GM11168 (cell line): ENCODE measurements at regions not wholly inside any gene's neighbourhood (a gene's known extent, or its start where the extent isn't known, plus 50 kb on each side); places are given as distances from the start of the nearest gene placed in this dataset.
"Not testable (repeated sequence)": the region's sequence is repeated elsewhere in the genome, so short reads cannot be mapped to it uniquely, and the experiment has no call there.

Source experiments
- in situ Hi-C: fragments of 300-500 bp; cut with MboI; formaldehyde crosslinking; loops from one replicate; pipeline ENCODE4 v1.12.0; 2022; ENCODE audit warnings: low sequenced_read_pairs; ENCODE audit not compliant: unreplicated experiment

DNA sequence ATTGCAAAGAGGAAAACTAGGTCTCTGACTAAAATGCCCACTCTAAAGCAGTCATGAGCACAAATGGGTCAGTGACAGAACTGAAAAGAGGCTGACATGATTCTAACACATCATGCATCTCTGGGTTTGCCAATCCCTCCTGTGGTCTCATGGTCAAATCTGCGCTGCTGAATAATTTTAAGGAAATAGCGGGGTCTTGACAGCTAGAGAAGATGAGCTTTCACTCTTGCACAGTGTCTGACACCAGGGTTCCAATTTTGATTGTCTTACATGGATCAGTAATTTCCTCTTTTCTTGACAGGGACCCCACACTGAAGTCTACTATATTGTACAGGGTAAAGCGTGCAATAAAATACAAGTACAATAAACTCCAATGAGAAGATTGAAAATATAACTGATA, 236.8 kb upstream of the CNR1 start:
- in situ Hi-C loops: no loop called here

DNA sequence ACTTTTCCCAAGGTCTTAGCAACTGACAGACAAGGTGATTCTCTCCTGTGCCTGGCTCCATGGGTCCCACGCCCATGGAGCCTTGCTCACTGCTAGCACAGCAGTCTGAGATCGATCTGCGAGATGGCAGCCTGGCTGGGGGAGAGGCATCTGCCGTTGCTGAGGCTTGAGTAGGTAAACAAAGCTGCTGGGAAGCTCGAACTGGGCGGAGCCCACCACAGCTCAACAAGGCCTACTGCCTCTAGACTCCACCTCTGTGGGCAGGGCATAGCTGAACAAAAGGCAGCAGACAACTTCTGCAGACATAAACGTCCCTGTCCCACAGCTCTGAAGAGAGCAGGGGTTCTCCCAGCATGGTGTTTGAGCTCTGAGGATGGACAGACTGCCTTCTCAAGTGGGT, 224.9 kb upstream of the CNR1 start:
- in situ Hi-C loops: not testable (repeated sequence)

DNA sequence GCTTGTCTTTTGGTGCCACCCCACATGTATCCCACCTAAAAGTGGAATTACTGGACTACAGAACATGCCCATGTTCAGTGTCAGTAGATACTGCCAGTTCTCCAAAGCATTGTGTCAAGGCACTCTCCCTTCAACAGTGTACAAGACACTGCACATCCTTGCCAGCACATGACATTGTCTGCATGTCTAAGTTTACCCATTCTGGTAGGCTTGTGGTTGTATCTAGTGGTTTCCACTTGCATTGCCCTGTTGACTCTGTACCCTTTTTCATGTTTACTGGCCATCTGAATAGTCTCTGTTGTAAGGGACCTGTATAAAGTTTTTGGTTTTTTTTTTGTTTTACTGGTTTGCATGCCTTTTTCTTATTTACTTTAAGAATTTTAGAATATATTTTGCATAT, 222.4 kb upstream of the CNR1 start:
- in situ Hi-C loops: no loop called here

DNA sequence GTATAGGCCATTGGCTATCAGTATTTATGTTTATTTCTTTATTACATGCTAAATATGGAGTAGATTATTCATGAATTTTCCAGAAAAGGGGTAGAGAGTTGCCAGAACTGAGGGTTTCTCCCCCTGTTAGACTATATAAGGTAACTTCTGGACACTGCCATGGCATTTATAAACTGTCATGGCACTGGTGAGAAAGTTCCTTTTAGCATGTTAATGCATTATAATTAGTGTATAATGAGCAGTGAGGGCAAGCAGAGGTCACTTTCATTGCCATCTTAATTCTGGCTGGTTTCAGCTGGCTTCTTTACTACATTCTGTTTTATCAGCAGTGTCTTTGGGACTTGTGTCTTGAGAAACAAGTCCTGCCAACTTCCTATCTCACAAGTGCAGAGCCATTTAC, 220.0 kb upstream of the CNR1 start:
- in situ Hi-C loops: no loop called here

DNA sequence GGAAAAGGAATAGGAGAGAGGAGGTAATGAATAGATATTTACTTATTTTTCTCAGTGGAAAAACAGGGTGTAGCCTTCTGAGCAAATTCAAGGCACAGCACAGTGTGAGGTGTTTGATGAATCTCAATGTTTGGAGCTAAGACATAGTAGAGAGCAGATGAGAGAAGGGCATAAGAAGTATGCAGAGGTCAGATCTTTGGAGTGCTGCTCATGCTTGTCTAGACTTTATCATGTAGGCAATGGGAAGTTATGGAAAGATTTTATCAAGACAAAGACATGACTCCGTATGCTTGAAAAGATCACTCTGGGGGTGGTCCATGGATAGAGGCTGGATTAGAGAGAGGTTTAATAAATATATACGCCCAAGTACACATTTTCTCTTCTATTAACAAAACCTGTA, 217.0 kb upstream of the CNR1 start:
- in situ Hi-C loops: no loop called here

DNA sequence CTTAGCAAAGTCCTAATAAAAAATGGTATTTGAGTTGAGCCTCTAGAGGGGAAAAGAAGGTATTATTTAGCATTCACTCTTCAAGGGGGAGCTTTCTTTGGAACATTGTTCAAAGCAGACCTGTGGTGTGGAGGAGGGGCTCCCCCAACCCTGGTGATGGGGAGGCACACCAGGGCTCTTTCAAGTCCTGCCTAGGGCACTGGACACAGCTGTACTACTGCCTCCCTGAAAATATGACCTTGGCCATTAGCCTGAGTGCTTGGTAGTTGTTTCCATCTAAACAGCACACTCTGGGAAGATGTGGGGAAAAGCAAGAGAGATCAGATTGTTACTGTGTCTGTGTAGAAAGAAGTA, 215.1 kb upstream of the CNR1 start:
- in situ Hi-C loops: no loop called here

DNA sequence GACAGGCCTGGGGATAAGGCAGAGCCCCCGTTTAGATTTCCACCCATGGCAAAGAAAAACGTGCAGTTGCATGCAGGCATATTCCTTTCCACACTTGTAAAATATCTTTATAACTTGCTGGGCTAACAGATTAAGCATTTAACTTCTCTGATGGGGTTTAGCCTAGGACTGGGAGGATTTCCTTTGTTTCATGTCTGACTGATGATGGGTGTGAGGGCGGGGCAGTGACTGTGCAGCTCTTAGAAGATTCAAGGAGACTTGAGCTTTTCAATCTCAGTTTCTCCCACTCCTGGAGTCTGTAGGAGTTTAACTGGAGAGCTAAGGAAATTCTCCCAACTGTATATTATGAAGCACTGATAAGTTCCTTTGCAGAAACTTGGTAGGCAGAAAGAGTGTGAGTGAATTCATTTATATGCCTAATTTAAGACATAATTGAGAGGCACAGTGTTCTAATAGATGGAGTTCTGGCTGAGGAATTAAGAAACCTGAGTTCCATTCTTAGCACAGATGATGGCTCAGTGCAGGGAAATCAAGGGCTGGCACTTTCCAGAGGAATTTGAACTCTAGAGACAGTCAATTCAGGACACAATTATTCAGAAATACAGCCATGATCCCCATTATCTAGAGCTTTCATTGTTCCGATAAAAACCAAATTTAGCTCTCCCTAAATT, 214.6 kb upstream of the CNR1 start:
- in situ Hi-C loops: no loop called here

DNA sequence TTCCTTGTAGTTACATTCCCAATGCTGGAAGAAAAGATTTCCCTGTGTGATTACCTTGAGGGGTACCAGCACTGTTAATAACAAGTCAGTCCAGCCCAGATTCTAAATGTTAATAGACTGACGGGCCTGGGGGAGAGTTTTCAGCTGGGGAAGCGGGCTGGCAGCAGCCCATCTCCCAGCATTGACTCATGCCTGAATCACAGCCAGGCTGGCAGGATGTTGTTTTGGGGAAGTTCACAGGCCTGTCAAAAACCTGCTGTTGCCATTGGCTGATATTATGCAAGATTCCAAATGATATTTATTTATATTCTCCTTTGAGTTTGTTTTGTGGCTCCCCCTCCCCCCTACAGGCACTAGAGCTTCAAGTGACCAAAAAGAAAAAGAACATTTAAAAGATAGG, 213.9 kb upstream of the CNR1 start:
- in situ Hi-C loops: no loop called here

DNA sequence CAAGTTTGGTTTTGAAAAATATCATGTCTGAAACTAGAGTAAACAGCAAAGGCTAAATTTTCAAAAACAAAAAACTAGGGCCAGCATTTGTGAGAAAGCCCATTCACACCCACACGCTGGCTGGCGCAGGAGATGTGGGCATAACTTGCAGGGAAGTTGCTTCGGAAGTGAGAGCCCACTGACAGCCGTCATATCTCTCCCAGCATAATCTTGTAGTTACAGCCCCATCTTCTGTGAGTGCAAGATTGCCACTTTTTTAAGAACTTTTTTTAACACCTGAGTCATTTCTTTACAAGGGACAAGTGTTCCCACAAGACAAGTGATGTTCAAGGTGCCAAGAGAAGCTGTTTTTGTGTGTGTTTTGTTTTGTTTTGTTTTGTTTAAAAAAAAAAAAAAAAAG, 212.5 kb upstream of the CNR1 start:
- in situ Hi-C loops: loop anchor here (10.0 kb wide), 1 partner anchor 54 kb away; no protein-coding TSS in a partner anchor

DNA sequence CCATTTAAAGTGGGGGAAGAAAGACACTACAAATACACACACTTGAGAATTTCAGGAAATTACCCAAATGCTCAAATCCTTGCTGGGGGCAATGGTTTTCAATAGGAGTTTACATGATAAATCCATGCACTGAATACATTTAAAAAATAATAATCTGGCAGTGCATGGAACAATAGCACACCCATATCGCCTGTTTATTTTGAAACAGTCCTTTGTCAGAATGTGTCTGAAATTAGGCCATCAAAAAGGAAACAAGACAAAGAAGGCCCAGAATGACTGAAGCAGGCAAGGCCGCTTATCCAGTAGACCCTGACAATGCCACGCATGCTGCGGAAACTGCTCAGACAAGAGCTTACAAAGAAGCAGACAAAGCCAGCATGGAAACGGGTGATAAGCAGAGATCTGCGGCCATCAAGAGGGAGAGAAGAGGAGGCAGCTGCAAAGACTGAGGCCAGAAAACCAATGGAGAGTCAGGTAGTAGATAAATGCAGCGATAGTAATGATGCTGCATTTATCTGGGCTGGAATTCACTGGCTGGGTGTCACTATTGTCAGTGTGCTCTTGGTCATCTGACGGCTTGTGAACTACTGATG, 211.9 kb upstream of the CNR1 start:
- in situ Hi-C loops: loop anchor here (10.0 kb wide), 1 partner anchor 53 kb away; no protein-coding TSS in a partner anchor

DNA sequence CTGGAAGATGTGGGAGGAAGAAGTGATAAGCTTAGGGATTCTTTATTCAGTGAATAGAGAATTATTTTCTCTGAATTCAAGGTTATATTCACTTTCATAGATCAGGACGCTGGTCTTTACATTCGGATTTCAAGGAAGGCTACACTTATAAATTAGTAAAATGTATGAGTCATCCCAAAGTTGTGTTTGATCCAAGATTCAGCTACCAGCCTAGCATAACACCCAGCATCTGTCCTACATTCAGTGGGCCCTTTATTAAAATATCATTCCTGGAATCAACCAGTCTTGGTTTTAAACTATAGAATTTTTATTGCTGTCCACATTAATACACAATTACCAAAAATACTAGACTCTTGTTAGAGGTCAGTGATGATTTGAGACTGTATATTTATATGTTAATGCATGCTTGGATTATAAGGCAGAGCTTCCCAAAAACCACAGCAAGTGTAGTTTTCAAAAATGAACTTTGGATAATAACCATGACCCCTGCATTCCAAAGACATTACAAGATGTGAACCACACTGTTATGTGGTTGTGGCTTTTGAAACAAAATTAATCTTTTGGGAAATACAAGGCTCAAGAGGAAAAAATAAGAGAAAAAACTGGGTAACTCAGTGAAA, 210.7 kb upstream of the CNR1 start:
- in situ Hi-C loops: loop anchor here (10.0 kb wide), 1 partner anchor 52 kb away; no protein-coding TSS in a partner anchor

DNA sequence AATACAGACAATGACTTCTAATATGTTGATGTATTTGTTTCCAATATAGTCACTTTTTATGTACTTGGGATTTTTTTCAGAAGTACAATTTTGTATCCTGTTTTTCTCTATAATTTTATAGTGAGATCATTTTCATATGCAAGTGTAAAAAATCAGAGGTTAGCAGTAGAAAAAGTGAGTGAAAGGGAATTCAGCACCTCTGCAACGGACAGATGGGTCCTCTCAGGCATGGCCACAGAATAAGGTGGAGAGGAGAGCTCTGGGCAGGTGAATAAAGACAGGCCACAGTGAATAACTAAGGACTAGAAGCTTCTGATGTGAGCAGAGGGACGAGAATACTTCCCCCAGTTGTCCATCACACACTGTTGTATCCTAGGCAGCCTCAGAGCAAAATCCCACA, 210.1 kb upstream of the CNR1 start:
- in situ Hi-C loops: loop anchor here (10.0 kb wide), 1 partner anchor 51 kb away; no protein-coding TSS in a partner anchor

DNA sequence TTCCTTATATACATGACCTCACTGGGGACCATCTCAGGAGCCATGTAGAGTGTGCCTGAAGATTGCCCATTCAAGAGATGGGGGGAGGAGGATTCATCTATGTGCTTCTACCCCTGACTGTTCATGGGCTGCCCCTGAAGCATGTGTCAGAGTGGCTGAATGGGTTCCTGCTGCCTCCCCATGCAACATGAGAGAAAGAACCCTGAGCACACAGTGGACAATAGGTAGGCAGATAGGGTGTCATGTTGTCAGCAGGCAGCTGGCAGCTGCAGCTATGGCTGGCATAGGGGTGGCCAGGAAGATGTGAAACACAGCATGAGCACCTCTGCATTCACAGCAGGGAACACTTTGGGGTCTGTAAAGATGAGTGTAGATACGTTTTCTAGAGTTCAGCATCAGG, 208.4 kb upstream of the CNR1 start:
- in situ Hi-C loops: loop anchor here (10.0 kb wide), 1 partner anchor 50 kb away; no protein-coding TSS in a partner anchor

DNA sequence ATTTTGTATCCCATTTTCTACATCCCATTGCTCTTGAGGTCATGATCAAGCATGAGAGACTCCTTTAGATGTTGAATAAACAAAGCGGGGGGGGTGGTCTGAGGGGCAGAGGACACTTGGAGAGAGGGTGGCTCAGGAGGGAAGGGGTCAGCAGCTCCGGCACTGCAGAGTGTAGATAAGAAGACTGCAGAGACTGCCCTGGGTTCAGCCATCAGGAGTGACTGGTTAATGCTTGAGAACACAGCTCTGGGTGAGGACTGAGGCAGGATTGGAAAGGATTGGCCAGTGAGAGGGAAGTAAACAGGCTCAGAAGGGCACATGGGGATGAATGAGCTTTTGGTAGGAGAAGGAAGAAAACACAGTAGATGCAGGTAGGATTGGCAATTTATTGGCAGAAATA, 205.3 kb upstream of the CNR1 start:
- in situ Hi-C loops: loop anchor here (10.0 kb wide), 1 partner anchor 47 kb away; no protein-coding TSS in a partner anchor

DNA sequence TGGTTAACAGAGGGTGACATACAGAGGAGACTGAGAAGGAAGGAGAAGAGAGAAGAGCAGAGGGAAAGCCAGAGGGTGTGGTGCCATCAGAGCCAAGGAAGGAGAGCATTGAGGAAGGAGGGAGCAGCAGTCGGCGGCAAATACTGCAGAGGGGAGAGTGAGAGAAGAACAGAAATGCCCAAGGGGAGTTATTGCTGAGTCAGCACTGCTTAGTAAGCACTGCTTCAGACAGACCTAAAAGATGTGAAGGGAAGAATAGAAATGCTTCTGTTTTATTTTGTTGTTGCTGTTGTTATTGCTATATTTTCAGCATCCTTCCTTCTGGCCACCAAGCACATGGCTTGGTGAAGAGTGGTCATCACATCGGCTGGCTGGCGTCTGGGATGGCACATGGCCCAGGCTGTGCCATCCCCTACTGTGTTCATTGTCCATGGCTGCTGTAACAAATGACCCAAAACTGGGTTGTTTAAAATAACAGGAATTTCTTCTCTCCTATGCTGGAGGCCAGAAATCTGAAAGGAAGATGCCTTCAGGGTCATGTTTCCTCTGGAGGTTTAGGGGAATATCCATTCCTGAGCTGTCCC, 204.1 kb upstream of the CNR1 start:
- in situ Hi-C loops: loop anchor here (10.0 kb wide), 1 partner anchor 45 kb away; no protein-coding TSS in a partner anchor

DNA sequence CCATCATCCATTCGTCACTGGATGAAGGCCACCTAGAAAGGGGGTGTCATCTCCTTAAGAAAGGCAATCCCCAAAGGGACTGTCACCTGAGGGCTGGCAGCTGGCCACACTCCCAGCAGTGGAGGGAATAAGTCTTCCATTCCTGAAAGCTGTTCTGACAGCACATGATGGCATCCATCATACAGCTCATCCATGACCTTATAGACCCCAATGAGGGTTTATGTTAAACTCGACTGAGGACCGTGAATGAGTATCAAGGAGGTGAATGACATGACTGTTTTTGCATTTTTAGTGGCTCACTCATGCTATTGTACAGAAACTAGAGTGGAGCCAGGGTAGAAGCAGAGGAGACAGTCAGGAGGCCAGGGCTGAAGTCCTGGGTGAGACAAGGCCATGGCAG, 203.1 kb upstream of the CNR1 start:
- in situ Hi-C loops: no loop called here

DNA sequence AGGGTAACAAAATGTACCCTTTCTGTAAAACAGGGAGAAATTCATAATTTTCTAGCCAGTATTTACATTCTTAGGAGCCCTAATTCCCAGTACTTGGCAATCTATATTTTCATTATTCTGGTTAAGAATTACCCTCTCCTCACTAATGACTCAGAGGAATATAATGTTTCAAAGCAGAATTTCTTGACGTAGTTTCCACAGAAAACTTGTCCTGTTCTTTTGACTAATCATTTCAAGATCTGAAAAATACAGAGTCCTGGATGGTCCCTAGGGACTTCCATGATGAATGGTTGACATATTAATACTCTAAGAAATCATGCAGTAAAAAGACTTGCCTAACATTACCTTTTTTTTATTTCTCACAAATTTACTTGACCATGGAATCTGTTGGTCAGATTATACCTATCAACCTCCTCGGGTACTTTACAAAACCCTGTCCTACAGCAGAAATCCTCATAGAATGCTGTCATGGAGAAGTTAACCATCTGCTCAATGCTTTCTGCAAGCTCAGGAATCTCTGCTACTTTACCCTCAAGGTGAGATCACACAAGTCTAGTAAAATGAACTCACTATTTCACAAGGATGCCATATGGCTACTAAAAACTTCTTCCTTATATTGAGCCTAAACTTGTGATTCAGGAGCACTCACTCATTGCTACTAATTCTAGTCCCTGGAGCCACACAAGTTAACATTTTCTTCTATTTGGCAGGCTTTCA, 202.1 kb upstream of the CNR1 start:
- in situ Hi-C loops: no loop called here

DNA sequence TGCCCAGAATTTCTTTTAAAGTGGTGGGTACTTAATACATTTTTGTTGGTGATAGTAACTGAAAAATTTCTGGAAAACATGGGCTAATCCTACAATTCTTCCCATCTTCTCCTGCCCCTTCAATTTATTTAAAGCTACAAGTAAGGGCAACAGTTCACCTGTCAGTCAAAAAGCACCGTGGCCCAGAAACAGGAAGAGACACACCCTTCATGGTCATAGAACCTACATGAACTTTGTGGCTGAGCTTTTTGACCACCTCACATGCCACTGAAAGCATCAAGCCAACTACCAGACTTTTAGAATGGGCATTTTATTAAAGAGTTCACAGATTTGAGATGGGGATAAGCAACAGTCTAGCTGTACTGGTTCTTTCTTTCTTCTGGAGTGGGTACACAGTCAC, 201.1 kb upstream of the CNR1 start:
- in situ Hi-C loops: no loop called here

DNA sequence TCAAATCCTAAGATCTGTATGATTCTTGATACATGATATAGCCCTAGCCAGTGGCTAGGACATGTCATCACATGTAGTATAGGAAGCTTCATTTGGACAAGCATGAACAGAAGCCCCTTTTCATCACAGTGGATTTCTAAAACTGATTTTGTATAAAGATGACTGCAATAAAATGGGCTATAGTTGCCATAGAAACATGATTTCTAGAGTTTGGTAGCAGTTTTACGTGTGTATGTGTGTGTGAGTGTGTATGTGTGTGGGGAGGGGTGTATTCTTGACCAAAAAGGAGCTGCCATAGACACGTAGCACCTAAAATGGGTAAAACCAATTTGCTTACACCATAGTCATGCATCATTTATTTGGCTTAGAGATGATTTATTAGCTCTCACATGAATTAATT, 200.5 kb upstream of the CNR1 start:
- in situ Hi-C loops: no loop called here

DNA sequence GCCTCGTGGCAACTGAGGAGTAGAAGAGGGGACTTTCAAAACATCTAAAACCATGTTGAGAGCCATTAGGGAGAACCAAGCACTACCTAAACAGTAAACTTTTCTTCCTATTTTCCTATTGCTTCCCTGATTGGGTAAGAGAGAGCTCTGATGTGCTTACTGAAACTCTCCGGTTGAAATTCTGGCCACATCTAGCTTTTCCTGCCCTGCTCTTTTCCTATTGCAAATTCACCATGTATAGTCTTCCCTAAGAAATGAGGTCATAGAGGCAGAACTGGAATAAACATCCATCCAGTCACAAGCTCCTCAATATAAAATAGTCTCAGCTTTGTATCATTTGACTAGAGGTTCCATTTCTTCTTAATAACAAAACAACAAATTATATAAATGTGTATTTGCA, 199.5 kb upstream of the CNR1 start:
- in situ Hi-C loops: no loop called here

DNA sequence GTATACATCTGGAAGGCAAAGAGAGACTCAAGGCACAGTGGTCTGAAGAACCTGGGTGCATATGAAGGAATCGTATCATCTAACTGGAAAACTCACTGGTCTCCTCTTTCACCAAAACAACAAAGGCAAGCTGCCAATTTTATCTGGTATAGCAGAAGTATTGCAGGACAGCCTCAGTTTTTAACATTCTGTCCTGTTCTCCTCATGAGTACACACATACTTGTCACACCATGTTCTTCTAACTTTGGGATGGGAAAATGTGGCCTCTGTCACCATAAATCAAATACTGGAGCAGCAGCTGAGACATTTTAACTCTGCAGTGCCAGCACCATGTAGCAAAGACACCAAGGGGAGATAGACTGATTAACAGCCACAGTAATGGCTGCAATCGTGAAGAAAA, 199.1 kb upstream of the CNR1 start:
- in situ Hi-C loops: no loop called here
